Ascending aorta (tissue), 2 donors: ENCODE measurements at regions not wholly inside any gene's neighbourhood (a gene's known extent, or its start where the extent isn't known, plus 50 kb on each side); places are given as distances from the start of the nearest gene placed in this dataset.

Experiments
- DNase-seq, 2 donors: peaks; one replicate each; pipeline ENCODE4 v3.0.0-alpha.2; 2019; ENCODE audit warnings: low spot score in 2 of 2
- H3K27ac ChIP-seq, 2 donors: fragments of 200-600 bp; sonication (generic); one replicate each; pipeline ENCODE4 v1.5.1; 2016 to 2017; ENCODE audit warnings: mild to moderate bottlenecking in 1 of 2
- H3K27me3 ChIP-seq: fragments of 200-600 bp; sonication (generic); one replicate; pipeline ENCODE4 v1.5.1; 2017
- H3K36me3 ChIP-seq, 2 donors: fragments of 200-600 bp; sonication (generic); one replicate each; pipeline ENCODE4 v1.5.1; 2016
- H3K4me1 ChIP-seq, 2 donors: fragments of 200-600 bp; sonication (generic); one replicate each; pipeline ENCODE4 v1.5.1; 2016 to 2017; ENCODE audit warnings: mild to moderate bottlenecking in 1 of 2
- H3K4me3 ChIP-seq, 2 donors: fragments of 200-600 bp; sonication (generic); one replicate each; pipeline ENCODE4 v1.5.1; 2016 to 2017; ENCODE audit warnings: mild to moderate bottlenecking in 1 of 2
- H3K9me3 ChIP-seq, 2 donors: fragments of 200-600 bp; sonication (generic); one replicate each; pipeline ENCODE4 v1.5.1; 2016
- intact Hi-C: fragments of 100-400 bp; cut with DNase I; formaldehyde crosslinking; loops from one replicate; pipeline ENCODE4 v1.15.1; 2023
- TF ChIP-seq, protein P1 (sequence below), 3 experiments: fragments of 200-600 bp in 2 of 3; fragments of 450-650 bp in 1 of 3; sonication (generic) in 2 of 3; IDR thresholded peaks; one replicate each; pipeline ENCODE4 v1.5.1; 2016 to 2019; ENCODE audit warnings: antibody characterized with exemption in 3 of 3, mild to moderate bottlenecking in 1 of 3, moderate library complexity in 1 of 3

DNA sequence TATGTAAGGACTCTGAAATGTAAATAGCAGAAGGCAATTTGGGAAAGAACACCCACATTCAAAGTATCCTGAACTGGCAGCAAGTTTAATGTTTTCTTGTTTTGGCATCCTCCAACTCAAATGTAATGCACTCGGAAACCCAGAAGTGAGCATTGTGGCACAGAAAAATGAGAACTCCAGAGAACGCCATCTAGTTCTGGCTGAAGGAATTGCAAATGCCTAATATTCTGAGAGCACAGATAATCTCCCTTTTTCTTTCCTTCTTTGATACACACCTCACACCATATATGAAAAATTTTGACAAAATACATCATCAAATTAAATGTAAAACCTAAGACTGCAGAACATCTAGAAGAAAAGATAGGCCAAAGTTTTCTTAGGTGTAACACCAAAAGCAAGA lies 52.1 kb downstream of the PWWP3B start:
- H3K36me3 ChIP-seq, result no peaks in the 10 kb centered on the region
- intact Hi-C loops, result no loop called here
- no peaks in the 10 kb centered on the region for H3K9me3 ChIP-seq
- DNase-seq, result no peak
- TF ChIP-seq, protein P1, sequence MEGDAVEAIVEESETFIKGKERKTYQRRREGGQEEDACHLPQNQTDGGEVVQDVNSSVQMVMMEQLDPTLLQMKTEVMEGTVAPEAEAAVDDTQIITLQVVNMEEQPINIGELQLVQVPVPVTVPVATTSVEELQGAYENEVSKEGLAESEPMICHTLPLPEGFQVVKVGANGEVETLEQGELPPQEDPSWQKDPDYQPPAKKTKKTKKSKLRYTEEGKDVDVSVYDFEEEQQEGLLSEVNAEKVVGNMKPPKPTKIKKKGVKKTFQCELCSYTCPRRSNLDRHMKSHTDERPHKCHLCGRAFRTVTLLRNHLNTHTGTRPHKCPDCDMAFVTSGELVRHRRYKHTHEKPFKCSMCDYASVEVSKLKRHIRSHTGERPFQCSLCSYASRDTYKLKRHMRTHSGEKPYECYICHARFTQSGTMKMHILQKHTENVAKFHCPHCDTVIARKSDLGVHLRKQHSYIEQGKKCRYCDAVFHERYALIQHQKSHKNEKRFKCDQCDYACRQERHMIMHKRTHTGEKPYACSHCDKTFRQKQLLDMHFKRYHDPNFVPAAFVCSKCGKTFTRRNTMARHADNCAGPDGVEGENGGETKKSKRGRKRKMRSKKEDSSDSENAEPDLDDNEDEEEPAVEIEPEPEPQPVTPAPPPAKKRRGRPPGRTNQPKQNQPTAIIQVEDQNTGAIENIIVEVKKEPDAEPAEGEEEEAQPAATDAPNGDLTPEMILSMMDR (IDR thresholded peaks at IDR 0.05), result no peak
- no peaks in the 10 kb centered on the region for H3K27me3 ChIP-seq
- H3K4me3 ChIP-seq, result no peak overlapping the region
- H3K27ac ChIP-seq, result no peak overlapping the region
- no peaks in the 10 kb centered on the region for H3K4me1 ChIP-seq

DNA sequence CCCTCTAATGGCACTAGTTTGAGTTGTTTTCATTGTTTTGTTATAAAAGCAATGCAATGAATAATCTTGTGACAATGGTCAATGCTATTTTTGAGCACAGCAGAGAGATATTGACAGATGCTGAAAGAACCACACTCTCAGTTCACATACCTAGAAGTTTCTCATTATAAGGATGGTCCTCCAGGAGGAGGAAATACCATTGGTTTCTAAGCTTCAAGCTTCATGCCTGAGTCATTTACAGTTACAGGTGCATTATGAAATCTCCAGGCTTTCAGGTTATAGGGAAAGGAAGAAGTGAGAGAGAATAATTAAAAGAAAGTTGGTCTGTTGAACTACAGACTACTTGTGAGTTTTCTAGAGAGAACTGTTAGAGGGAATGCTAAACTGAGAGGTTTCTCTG lies 75.3 kb downstream of the PWWP3B start:
- H3K27ac ChIP-seq, result no peak overlapping the region
- intact Hi-C loops, result no loop called here
- no peaks in the 10 kb centered on the region for H3K36me3 ChIP-seq
- no peaks in the 10 kb centered on the region for H3K4me1 ChIP-seq
- no peaks in the 10 kb centered on the region for H3K27me3 ChIP-seq
- H3K9me3 ChIP-seq, result no peaks in the 10 kb centered on the region
- H3K4me3 ChIP-seq, result no peak overlapping the region
- TF ChIP-seq, protein P1 (IDR thresholded peaks at IDR 0.05), result no peak
- no peak for DNase-seq

GRCh38 chrX:106246511-106246910 lies 78.4 kb downstream of the PWWP3B start:
- Histone ChIP-seq H3K4me1 (no peaks in the 10 kb centered on the region), H3K36me3 (no peaks in the 10 kb centered on the region), H3K27ac (no peak overlapping the region), H3K27me3 (no peaks in the 10 kb centered on the region), H3K4me3 (no peak overlapping the region), H3K9me3 (no peaks in the 10 kb centered on the region)
- no peak for DNase-seq
- intact Hi-C loops, result no loop called here
- TF ChIP-seq, protein P1 (IDR thresholded peaks at IDR 0.05), result no peak

- no peaks in the 10 kb centered on the region for H3K27me3 ChIP-seq
- no peak for DNase-seq
- intact Hi-C loops, result no loop called here
- no peak overlapping the region for H3K27ac ChIP-seq
- no peaks in the 10 kb centered on the region for H3K9me3 ChIP-seq
- no peaks in the 10 kb centered on the region for H3K4me1 ChIP-seq
- no peaks in the 10 kb centered on the region for H3K36me3 ChIP-seq
- H3K4me3 ChIP-seq, result no peak overlapping the region
- TF ChIP-seq, protein P1 (IDR thresholded peaks at IDR 0.05), result no peak
Observed at GRCh38 chrX:106247162-106247561, 79.1 kb downstream of the PWWP3B start.

GRCh38 chrX:106249706-106250379 lies 81.7 kb downstream of the PWWP3B start:
- intact Hi-C loops, result no loop called here
- no peak overlapping the region for H3K27ac ChIP-seq
- H3K4me3 ChIP-seq, result no peak overlapping the region

More at GRCh38 chrX:106249706-106250379, 81.7 kb downstream of the PWWP3B start:
- TF ChIP-seq, protein P1 (IDR thresholded peaks at IDR 0.05), result no peak
- Histone ChIP-seq H3K36me3 (no peaks in the 10 kb centered on the region), H3K9me3 (no peaks in the 10 kb centered on the region), H3K27me3 (no peaks in the 10 kb centered on the region), H3K4me1 (no peaks in the 10 kb centered on the region)
- DNase-seq, result no peak
